Vagina (tissue), 2 donors: ENCODE measurements at regions not wholly inside any gene's neighbourhood (a gene's known extent, or its start where the extent isn't known, plus 50 kb on each side); places are given as distances from the start of the nearest gene placed in this dataset.

Source experiments
- CTCF ChIP-seq, 3 experiments: fragments of 450-650 bp in 2 of 3; fragments of 200-600 bp in 1 of 3; sonication (generic) in 1 of 3; IDR thresholded peaks; one replicate each; pipeline ENCODE4 v1.5.1; 2017 to 2019; ENCODE audit warnings: antibody characterized with exemption in 3 of 3, mild to moderate bottlenecking in 2 of 3, moderate library complexity in 2 of 3
- POLR2A ChIP-seq, 2 donors: fragments of 450-650 bp; IDR thresholded peaks; one replicate each; pipeline ENCODE4 v1.6.1; 2017; ENCODE audit warnings: antibody characterized with exemption in 2 of 2, mild to moderate bottlenecking in 2 of 2, moderate library complexity in 2 of 2
- POLR2AphosphoS5 ChIP-seq, 2 donors: sonication (generic); formaldehyde crosslinking; IDR thresholded peaks; one replicate each; pipeline ENCODE4 v1.9.0; 2017; ENCODE audit warnings: antibody characterized with exemption in 2 of 2, mild to moderate bottlenecking in 2 of 2, low read depth in 1 of 2; ENCODE audit not compliant: insufficient read depth in 1 of 2

DNA sequence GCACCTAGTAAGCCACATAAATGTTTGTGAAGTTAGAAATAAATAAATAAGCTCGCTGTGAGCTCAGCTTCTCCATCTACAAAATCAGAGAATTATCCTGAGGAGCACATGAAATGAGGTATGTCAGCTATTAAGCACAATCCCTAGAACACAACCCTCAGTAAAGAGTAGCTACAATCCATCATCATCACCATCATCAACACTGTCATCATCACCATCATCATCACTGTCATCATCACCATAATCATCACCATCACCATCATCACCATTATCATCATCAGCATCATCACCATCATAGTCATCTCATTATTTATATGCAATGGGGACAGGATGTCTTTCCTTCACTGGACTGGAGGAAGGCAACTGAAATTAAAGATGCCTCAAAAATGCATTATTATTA lies 189.6 kb downstream of the NPHP4 start:
- TF ChIP-seq CTCF (IDR thresholded peaks at IDR 0.05): no peak
- no peak for TF ChIP-seq POLR2AphosphoS5 (IDR thresholded peaks at IDR 0.05; ENCODE audit: insufficient read depth in 1 of 2, low read depth in 1 of 2)
- no peak for TF ChIP-seq POLR2A (IDR thresholded peaks at IDR 0.05)
